HepG2 (cell line): ENCODE measurements at regions not wholly inside any gene's neighbourhood (a gene's known extent, or its start where the extent isn't known, plus 50 kb on each side); places are given as distances from the start of the nearest gene placed in this dataset.

Experiments
- FOXK2 ChIP-seq: fragments of 450-650 bp; IDR thresholded peaks from 2 replicates; pipeline ENCODE4 v1.6.1; 2016
- KLF6 ChIP-seq: IDR thresholded peaks from 2 replicates; pipeline ENCODE4 v1.8.0; 2016; ENCODE audit warnings: missing biosample characterization, missing genetic modification reagents
- MTF1 ChIP-seq: sonication (generic); formaldehyde crosslinking; IDR thresholded peaks from 2 replicates; pipeline ENCODE4 v1.5.0; 2020; ENCODE audit warnings: missing genetic modification reagents
- MZF1 ChIP-seq: sonication (generic); formaldehyde crosslinking; IDR thresholded peaks from 2 replicates; pipeline ENCODE4 v1.8.1; 2023; ENCODE audit warnings: mild to moderate bottlenecking, missing genetic modification reagents, borderline replicate concordance
- NFKB2 ChIP-seq: sonication (generic); formaldehyde crosslinking; IDR thresholded peaks from 2 replicates; pipeline ENCODE4 v1.4.0; 2020; ENCODE audit warnings: missing genetic modification reagents, borderline replicate concordance
- RCOR2 ChIP-seq: IDR thresholded peaks from 2 replicates; pipeline ENCODE4 v1.6.1; 2016; ENCODE audit warnings: missing biosample characterization, missing genetic modification reagents
- SOX13 ChIP-seq, 3 experiments: fragments of 450-650 bp in 1 of 3; sonication (generic) in 1 of 3; formaldehyde crosslinking in 1 of 3; IDR thresholded peaks in 2 of 3; conservative IDR thresholded peaks in 1 of 3; 2 replicates each; pipeline versions ENCODE4 v1.5.0 to v1.6.1; 2016 to 2020; ENCODE audit warnings: antibody characterized with exemption in 1 of 3, mild to moderate bottlenecking in 1 of 3, missing compliant biosample characterization in 1 of 3, missing genetic modification reagents in 1 of 3, moderate library complexity in 1 of 3
- SOX5 ChIP-seq: IDR thresholded peaks from 2 replicates; pipeline ENCODE4 v1.6.1; 2016; ENCODE audit warnings: borderline replicate concordance
- TCF12 ChIP-seq, 2 experiments: fragments of 450-650 bp in 1 of 2; sonication (generic) in 1 of 2; formaldehyde crosslinking in 1 of 2; IDR thresholded peaks; 2 replicates each; pipeline versions ENCODE4 v1.6.1 to v1.8.0; 2017 to 2022; ENCODE audit warnings: antibody characterized with exemption in 1 of 2, mild to moderate bottlenecking in 1 of 2, missing genetic modification reagents in 1 of 2, moderate library complexity in 1 of 2
- TSC22D2 ChIP-seq: sonication (generic); formaldehyde crosslinking; IDR thresholded peaks from 2 replicates; pipeline ENCODE4 v1.5.1; 2020; ENCODE audit warnings: missing genetic modification reagents, mild to moderate bottlenecking, borderline replicate concordance
- XRCC5 ChIP-seq: fragments of 200-400 bp; formaldehyde crosslinking; optimal IDR thresholded peaks from 2 replicates; pipeline ENCODE3; 2017; ENCODE audit warnings: mild to moderate bottlenecking, low read length
- ZBTB3 ChIP-seq: sonication (generic); formaldehyde crosslinking; IDR thresholded peaks from 2 replicates; pipeline ENCODE4 v1.4.0; 2020; ENCODE audit warnings: low read depth, mild to moderate bottlenecking, moderate library complexity, missing genetic modification reagents, borderline replicate concordance
- ZNF20 ChIP-seq: sonication (generic); formaldehyde crosslinking; IDR thresholded peaks from 2 replicates; pipeline ENCODE4 v1.4.0; 2020; ENCODE audit warnings: mild to moderate bottlenecking, moderate library complexity, missing genetic modification reagents
- ZNF225 ChIP-seq: sonication (generic); formaldehyde crosslinking; IDR thresholded peaks from 2 replicates; pipeline ENCODE4 v1.4.0; 2020; ENCODE audit warnings: mild to moderate bottlenecking, missing genetic modification reagents
- ZNF234 ChIP-seq: sonication (generic); formaldehyde crosslinking; conservative IDR thresholded peaks from 2 replicates; pipeline ENCODE4 v1.5.1; 2020; ENCODE audit warnings: mild to moderate bottlenecking, missing genetic modification reagents
- ZNF264 ChIP-seq: sonication (generic); formaldehyde crosslinking; IDR thresholded peaks from 2 replicates; pipeline ENCODE4 v1.4.0; 2020; ENCODE audit warnings: missing genetic modification reagents
- ZNF530 ChIP-seq: sonication (generic); formaldehyde crosslinking; IDR thresholded peaks from 2 replicates; pipeline ENCODE4 v1.5.0; 2020; ENCODE audit warnings: low read depth, mild to moderate bottlenecking, missing genetic modification reagents
- ZNF543 ChIP-seq: sonication (generic); formaldehyde crosslinking; IDR thresholded peaks from 2 replicates; pipeline ENCODE4 v1.4.0; 2020; ENCODE audit warnings: mild to moderate bottlenecking, missing genetic modification reagents
- ZNF572 ChIP-seq: sonication (generic); formaldehyde crosslinking; IDR thresholded peaks from 2 replicates; pipeline ENCODE4 v1.5.1; 2020; ENCODE audit warnings: mild to moderate bottlenecking, missing genetic modification reagents
- ZNF773 ChIP-seq: sonication (generic); formaldehyde crosslinking; IDR thresholded peaks from 2 replicates; pipeline ENCODE4 v1.4.0; 2020; ENCODE audit warnings: missing genetic modification reagents, borderline replicate concordance
- ZNF891 ChIP-seq: sonication (generic); formaldehyde crosslinking; IDR thresholded peaks from 2 replicates; pipeline ENCODE4 v1.5.0; 2020; ENCODE audit warnings: mild to moderate bottlenecking, missing genetic modification reagents
- TF ChIP-seq, protein P1 (sequence below): sonication (generic); formaldehyde crosslinking; IDR thresholded peaks from 2 replicates; pipeline ENCODE4 v1.5.1; 2020; ENCODE audit warnings: mild to moderate bottlenecking, moderate library complexity, missing genetic modification reagents
- TF ChIP-seq, protein P2 (sequence below): IDR thresholded peaks from 2 replicates; pipeline ENCODE4 v1.6.1; 2016
- TF ChIP-seq, protein P3 (sequence below): IDR thresholded peaks from 2 replicates; pipeline ENCODE4 v1.6.1; 2018; ENCODE audit warnings: missing genetic modification reagents
- TF ChIP-seq, protein P4 (sequence below): sonication (generic); formaldehyde crosslinking; IDR thresholded peaks from 2 replicates; pipeline ENCODE4 v1.8.1; 2022; ENCODE audit warnings: low read depth, mild to moderate bottlenecking, missing genetic modification reagents

DNA sequence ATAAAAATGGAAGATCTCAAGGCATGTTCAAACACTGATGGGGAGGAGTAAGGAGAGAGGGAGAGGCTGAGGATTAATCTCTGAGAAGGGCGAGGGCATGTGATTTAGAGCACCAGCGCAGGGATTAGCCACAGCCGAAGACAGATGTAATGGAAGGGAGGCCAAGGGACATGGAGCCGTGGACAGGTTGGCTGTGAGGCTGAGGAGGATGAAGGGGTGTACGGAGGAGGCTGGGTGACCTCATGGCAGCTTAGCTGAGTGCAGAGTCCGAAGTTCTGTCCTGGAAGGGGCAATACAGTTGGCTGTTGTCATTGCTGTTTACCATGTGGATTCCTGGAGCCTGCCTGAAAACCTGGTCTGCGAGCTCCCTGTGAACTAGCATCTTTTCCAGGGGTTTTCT is 342.8 kb downstream of the RPS6KC1 start (continued):
- TF ChIP-seq, protein P1, sequence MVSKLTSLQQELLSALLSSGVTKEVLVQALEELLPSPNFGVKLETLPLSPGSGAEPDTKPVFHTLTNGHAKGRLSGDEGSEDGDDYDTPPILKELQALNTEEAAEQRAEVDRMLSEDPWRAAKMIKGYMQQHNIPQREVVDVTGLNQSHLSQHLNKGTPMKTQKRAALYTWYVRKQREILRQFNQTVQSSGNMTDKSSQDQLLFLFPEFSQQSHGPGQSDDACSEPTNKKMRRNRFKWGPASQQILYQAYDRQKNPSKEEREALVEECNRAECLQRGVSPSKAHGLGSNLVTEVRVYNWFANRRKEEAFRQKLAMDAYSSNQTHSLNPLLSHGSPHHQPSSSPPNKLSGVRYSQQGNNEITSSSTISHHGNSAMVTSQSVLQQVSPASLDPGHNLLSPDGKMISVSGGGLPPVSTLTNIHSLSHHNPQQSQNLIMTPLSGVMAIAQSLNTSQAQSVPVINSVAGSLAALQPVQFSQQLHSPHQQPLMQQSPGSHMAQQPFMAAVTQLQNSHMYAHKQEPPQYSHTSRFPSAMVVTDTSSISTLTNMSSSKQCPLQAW (CRISPR knock-in tag) = no peak
- TF ChIP-seq ZNF572 (CRISPR knock-in tag) (no peak), TCF12 (IDR thresholded peaks at IDR 0.05) (no peak), TCF12 (CRISPR knock-in tag; IDR thresholded peaks at IDR 0.05) (no peak), RCOR2 (CRISPR knock-in tag) (0 out of 2 replicates have a peak, but pooled peaks have one; percentile 53), ZBTB3 (CRISPR knock-in tag) (no peak), ZNF225 (CRISPR knock-in tag) (no peak; the same call in 1 of the 2 replicates), FOXK2 (peak; percentile 61; the same call in 1 of the 2 replicates), ZNF264 (peak; percentile 64; the same call in 1 of the 2 replicates), ZNF234 (CRISPR knock-in tag) (no peak), SOX13 (IDR thresholded peaks at IDR 0.05) (0 out of 2 replicates have a peak, but pooled peaks have one; percentile 17), SOX13 (CRISPR knock-in tag; conservative IDR thresholded peaks at IDR 0.05 in 1 of 2, IDR thresholded peaks at IDR 0.05 in 1 of 2) (peak in 1 of 2 experiments; percentile 56; a peak in 1 of 4 replicates), SOX5 (peak; percentile 33; the same call in 1 of the 2 replicates), ZNF20 (CRISPR knock-in tag) (no peak), XRCC5 (peak; percentile 17), TSC22D2 (CRISPR knock-in tag) (no peak), MTF1 (CRISPR knock-in tag) (no peak), KLF6 (CRISPR knock-in tag) (no peak), ZNF773 (CRISPR knock-in tag) (no peak), ZNF543 (peak; percentile 100), NFKB2 (CRISPR knock-in tag) (no peak), ZNF891 (CRISPR knock-in tag) (no peak), ZNF530 (CRISPR knock-in tag) (no peak), MZF1 (CRISPR knock-in tag) (no peak)
- TF ChIP-seq, protein P2, sequence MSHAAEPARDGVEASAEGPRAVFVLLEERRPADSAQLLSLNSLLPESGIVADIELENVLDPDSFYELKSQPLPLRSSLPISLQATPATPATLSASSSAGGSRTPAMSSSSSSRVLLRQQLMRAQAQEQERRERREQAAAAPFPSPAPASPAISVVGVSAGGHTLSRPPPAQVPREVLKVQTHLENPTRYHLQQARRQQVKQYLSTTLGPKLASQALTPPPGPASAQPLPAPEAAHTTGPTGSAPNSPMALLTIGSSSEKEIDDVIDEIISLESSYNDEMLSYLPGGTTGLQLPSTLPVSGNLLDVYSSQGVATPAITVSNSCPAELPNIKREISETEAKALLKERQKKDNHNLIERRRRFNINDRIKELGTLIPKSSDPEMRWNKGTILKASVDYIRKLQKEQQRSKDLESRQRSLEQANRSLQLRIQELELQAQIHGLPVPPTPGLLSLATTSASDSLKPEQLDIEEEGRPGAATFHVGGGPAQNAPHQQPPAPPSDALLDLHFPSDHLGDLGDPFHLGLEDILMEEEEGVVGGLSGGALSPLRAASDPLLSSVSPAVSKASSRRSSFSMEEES (CRISPR knock-in tag) = peak; percentile 77
- TF ChIP-seq, protein P3, sequence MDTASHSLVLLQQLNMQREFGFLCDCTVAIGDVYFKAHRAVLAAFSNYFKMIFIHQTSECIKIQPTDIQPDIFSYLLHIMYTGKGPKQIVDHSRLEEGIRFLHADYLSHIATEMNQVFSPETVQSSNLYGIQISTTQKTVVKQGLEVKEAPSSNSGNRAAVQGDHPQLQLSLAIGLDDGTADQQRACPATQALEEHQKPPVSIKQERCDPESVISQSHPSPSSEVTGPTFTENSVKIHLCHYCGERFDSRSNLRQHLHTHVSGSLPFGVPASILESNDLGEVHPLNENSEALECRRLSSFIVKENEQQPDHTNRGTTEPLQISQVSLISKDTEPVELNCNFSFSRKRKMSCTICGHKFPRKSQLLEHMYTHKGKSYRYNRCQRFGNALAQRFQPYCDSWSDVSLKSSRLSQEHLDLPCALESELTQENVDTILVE (CRISPR knock-in tag) = no peak
- TF ChIP-seq, protein P4, sequence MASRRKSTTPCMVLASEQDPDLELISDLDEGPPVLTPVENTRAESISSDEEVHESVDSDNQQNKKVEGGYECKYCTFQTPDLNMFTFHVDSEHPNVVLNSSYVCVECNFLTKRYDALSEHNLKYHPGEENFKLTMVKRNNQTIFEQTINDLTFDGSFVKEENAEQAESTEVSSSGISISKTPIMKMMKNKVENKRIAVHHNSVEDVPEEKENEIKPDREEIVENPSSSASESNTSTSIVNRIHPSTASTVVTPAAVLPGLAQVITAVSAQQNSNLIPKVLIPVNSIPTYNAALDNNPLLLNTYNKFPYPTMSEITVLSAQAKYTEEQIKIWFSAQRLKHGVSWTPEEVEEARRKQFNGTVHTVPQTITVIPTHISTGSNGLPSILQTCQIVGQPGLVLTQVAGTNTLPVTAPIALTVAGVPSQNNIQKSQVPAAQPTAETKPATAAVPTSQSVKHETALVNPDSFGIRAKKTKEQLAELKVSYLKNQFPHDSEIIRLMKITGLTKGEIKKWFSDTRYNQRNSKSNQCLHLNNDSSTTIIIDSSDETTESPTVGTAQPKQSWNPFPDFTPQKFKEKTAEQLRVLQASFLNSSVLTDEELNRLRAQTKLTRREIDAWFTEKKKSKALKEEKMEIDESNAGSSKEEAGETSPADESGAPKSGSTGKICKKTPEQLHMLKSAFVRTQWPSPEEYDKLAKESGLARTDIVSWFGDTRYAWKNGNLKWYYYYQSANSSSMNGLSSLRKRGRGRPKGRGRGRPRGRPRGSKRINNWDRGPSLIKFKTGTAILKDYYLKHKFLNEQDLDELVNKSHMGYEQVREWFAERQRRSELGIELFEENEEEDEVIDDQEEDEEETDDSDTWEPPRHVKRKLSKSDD = no peak
